Erythroblast (primary cell): ENCODE measurements at regions not wholly inside any gene's neighbourhood (a gene's known extent, or its start where the extent isn't known, plus 50 kb on each side); places are given as distances from the start of the nearest gene placed in this dataset.
"Not testable (repeated sequence)": the region's sequence is repeated elsewhere in the genome, so short reads cannot be mapped to it uniquely, and the experiment has no call there.

ENCODE experiments used
- DNase-seq, 2 experiments: peaks; one replicate each; lab custom pipeline; 2025; lab: John Stamatoyannopoulos, UW
- GATA1 ChIP-seq: IDR thresholded peaks from 2 replicates; pipeline ENCODE4 v1.6.1; 2011; ENCODE audit warnings: low read depth, mild to moderate bottlenecking, control low read depth, low read length, moderate library complexity
- POLR2A ChIP-seq: IDR thresholded peaks from 2 replicates; pipeline ENCODE4 v1.6.1; 2011; ENCODE audit warnings: mild to moderate bottlenecking, low read length

DNA sequence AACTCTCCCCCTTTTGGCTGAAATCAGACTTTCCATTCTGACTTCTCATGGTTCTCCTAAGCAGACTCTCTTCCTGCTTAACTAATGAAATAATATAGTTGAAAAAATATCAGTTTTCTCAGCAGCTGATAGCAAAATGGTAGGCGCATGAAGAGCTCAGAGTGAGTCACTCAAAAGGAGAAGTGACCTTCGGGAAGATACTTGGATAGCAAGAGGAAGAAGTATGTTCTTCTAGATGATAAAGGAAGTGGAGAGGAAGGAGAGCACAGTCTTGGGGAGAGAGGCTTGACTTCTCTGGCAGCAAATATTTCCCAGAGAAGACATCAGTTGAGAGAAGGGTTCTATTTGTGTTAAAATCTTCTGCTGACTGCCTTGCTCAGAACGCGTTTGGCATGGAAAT, 101.5 kb downstream of the TAF11L14 start:
- no peak for TF ChIP-seq GATA1
- TF ChIP-seq POLR2A, result no peak
- no peak for DNase-seq

DNA sequence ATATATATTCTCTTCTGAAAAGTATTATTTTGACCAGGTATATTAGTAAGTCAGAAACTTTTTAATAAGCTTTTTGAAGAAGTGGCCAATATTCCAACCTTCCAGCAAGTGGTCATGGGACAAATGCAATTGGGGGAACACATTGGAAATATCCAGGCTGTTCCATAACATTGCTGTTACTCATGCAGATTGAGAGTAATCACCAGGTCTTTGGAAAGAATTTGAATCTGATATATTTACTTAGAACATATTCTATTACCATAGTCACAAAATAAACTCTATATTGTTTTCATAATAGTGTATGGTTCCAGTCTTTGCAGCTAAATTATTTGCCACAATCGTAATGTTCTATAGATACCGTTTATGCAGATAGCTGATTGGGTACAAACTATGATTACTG, 102.8 kb downstream of the TAF11L14 start:
- DNase-seq, result no peak
- no peak for TF ChIP-seq POLR2A
- TF ChIP-seq GATA1, result no peak

DNA sequence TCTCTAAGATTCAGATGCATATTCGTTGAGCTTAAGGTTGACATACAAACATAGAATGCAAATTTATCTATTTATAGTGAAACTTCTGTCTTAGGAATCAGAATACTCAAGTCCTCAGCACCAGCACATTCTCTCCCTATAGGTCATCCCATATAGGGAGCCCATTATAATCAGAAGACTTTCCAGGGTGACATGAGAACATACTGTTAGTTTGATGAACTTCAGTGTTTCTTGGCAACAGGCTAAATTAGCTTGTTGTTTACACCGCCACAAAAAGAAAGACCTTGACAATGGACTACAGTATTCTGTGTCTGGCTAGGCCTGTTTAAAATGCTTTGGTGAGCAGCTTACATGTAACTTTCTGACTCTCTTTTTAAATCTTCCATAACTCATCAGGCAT, 104.2 kb downstream of the TAF11L14 start:
- no peak for DNase-seq
- TF ChIP-seq POLR2A, result no peak
- no peak for TF ChIP-seq GATA1

DNA sequence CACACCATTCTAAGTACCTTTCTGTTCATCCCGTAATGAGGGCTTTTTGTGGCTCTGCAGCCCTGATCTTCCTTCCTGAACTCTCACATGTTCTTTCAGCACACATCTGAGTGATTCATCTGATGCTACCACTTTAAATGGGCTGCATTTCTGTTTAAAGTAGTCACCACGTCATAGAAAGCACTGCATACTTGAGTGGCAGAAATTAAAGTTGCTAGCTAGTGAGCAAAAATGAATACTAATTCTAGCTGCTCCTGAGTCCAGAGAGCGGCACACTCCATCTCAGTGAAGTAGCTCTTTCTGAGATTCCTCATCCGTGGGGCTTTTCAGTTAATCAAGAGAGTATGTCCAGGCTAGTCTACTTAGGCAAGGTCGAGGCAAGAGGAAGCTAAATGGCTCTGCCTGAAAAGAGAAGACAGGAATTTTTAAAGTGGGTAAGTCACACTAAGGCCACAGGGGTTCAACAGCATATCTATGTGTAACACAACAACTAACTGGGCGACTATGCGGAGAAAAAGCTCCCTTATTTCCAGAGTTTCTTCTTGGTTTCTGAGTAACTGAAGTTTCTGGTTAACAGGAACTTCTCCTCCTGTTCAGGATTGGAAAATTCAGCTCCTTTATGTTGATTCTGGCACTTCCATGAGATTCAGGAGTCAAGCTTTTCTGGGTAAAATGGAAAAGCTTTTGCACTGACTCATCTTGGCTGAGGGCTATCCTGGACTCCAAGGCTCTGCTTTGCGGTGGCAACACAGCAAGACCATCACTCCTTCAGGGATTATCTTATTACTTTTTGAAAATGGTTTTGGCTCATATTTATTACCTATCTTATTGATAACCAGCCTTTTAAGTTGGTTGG, 109.5 kb downstream of the TAF11L14 start:
- TF ChIP-seq POLR2A (no peak), GATA1 (no peak)
- no peak for DNase-seq

DNA sequence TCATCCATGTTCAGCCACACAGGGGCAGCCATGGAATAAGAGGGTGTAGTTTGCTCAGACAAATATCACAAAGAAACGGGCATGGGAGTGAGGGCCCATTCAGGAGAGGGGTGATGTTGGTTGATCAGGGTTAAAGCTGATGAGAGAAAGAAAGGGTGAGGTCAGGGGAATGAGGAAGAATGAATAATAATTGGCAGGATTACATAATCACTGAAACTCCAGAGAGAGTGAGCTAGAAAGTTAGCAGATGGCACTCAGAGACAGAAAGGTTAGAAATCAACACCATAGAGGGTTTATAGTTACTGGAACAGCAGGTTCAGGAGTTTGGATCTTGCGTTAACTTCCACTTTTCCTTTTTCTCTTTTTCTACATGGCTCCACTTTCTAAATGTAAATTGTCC, 113.9 kb downstream of the TAF11L14 start:
- TF ChIP-seq GATA1, result no peak
- TF ChIP-seq POLR2A, result no peak
- no peak for DNase-seq

DNA sequence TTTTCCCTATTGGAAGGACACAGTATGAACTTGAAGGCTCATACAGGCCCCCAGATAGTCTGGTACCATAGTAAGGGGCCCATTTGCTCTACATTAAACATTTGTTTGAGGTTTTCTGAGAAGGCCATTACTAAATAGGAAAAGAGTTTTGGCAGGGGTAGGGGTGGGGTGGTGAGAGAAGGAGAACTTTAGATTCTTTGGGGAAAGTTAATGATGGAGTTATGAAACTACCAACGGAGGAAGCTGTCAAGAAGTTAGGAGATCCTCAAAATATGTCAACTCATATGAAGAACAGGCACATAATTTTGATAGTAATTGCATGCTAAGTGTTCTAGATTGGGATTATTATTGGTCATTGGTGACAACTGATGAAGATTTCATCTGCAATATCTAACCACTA, 114.7 kb downstream of the TAF11L14 start:
- DNase-seq, result no peak
- TF ChIP-seq POLR2A, result no peak
- no peak for TF ChIP-seq GATA1

DNA sequence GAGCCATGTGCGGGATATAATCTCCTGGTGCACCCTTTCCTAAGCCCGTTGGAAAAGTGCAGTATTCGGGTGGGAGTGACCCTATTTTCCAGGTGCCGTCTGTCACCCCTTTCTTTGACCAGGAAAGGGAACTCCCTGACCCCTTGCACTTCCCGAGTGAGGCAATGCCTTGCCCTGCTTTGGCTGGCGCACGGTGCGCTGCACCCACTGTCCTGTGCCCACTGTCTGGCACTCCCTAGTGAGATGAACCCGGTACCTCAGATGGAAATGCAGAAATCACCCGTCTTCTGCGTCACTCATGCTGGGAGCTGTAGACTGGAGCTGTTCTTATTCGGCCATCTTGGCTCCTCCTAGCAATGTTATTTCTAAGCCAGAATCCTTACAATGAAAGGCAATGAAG, 121.1 kb downstream of the TAF11L14 start:
- not testable (repeated sequence) for DNase-seq

DNA sequence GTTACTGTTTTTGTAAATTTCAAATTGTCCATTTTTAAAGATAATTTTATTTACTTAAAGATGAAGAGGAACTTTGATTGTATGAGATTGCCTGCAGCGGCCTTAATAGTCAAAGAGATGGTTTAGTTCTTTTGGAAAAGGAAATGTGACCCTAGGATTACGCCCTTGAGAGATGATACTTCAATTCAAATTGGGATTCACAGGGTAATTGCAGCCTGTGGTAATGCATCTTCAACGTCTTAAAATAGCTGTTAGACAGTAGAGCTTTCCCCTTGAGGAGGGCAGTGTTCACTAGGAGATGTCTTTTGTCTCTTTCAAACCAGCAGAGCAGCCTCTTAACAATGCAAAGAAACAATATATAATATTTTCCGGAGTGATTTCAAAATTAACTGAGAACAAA, 127.1 kb downstream of the TAF11L14 start:
- DNase-seq, result no peak
- TF ChIP-seq GATA1 (no peak), POLR2A (no peak)

DNA sequence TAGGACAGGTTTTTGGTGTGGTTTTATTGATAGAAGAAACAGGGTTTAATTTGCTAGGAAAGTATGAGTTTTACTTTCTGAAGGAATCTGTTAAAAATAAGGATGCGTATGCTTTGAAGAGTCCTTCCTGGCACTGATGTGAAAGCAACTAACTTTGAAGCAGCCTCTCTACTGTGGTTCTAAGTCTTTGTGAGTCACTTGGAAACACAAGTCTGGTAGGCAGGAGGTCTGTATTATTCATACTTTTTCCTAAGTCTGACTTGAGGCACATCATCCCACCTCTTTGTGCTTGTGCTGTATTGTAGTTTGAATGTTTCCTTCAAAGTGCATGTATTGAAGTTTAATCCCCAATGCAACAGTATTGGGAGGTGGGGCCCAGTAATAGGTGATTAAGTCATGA, 129.0 kb downstream of the TAF11L14 start:
- DNase-seq, result no peak
- TF ChIP-seq POLR2A, result no peak
- TF ChIP-seq GATA1, result no peak

DNA sequence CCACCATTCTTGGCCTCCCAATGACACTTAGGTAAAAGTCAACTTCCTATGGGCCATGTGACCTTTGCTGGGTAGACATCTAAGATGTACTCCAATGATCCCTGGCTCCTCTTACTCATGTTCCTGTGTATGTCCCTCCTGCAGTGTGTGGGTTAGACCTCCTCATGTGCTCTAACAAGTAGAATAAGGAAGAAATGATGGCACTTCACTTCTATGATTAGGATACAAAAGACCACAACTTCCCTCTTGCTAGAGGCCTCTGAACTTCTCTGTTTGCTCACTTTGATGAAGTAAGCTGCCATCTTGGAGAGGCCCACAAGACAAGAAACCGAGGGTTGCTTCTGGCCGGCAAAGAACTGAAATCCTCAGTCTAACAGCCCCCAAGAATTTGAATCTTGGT, 131.8 kb downstream of the TAF11L14 start:
- DNase-seq, result no peak
- no peak for TF ChIP-seq POLR2A
- TF ChIP-seq GATA1, result no peak

DNA sequence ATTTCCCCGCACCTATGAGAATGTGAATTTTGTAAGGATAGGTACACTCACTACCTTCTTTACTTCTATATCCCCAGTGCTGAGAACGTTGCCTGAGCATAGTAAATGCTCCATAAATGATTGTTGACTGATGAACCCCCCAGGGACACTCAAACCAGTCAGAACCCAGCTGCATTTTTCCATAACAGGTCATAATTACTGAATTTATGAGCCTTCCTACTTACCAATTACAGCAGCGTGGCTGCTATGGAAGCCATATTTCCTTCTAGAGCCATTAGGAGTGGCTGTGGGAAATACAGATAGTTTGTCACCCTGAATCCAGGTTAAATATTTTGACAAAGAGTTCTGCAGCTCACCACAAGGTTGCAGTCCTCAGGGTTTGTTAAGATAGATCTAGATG, 135.0 kb downstream of the TAF11L14 start:
- no peak for DNase-seq
- TF ChIP-seq POLR2A (no peak), GATA1 (no peak)

DNA sequence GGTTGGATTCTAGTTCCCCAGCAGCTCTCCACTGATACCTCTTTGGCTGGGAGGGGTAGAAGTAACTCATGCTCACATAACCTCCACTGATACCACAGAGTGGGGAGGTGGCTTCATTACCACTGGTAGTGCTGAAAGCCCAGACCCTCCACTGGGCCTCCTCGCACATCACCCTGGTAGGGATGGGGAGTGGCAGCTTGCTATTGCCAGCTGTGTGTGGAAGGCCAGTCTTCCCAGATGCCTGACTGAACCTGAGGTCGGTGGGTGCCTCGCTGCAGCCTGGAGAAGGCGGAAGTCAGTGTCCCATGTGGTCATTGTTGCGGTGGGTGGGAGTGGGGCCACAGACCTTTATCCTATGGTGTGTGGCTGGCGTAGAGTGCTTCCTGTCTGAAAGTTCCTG, 138.0 kb downstream of the TAF11L14 start:
- DNase-seq, result no peak
- TF ChIP-seq POLR2A, result no peak
- TF ChIP-seq GATA1, result no peak

DNA sequence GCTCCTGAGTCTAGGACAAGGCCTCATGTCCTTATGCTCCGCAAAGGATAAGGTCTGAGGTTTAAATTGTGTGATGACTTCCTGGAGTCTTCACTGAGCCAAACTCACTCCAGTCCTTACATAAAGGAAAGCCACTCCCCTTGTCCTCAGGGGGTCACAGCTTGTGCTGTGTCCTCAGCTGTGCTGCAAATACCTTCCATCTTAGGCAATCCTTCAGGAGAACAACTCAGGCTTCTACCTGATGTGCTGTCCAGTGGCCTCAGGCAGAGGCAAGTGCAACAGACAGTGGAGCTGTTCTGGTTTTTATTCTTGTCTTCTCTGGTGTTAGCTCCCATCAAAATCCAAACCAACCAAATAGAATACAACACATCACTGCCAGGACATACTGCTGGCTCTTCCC, 151.5 kb downstream of the TAF11L14 start:
- DNase-seq, result no peak
- TF ChIP-seq POLR2A (no peak), GATA1 (no peak)

DNA sequence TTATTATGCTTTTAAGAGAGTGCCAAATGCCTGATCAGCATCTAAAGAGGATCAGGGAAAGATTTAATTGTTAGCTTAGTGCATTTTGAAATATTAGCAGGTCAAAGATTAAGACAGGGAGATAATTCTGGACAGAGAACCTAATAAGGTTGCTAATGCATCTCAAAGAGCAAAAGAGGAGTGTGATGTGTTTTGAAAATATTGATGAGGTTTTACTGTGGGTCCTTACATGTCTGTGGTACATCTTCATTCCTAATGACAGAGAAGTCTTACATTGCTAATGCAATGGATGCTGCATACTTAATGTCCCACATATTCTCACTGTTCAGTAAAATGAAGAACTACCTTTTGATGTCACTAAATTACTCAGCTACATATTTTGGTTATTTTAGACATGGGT, 154.1 kb downstream of the TAF11L14 start:
- TF ChIP-seq GATA1 (no peak), POLR2A (no peak)
- no peak for DNase-seq

DNA sequence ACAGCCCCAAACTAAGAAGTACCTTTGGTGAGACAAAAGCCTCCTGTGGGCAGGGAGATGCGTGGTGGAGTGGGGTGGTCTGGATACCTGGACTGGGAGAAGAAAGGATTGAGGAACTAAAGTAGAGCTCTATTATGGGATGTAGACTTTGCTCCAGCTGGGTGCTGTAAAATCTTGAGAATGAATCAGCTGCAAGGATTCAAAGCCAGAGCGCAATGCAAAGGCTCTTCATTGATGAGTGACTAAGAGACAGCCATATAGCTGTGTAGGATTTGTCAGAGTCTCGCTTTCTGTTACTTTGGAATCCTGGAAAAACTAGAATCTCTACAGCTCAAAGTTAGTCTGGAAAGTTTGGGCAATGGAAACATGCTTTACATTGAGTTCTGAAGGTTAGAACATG, 159.9 kb downstream of the TAF11L14 start:
- no peak for TF ChIP-seq POLR2A
- no peak for TF ChIP-seq GATA1
- no peak for DNase-seq
